WTC11 (cell line): ENCODE measurements at regions not wholly inside any gene's neighbourhood (a gene's known extent, or its start where the extent isn't known, plus 50 kb on each side); places are given as distances from the start of the nearest gene placed in this dataset.

Experiments used
- ATAC-seq: fragments of 200-7000 bp; cut with Tn5 transposase; 2 replicates; pipeline ENCODE4 v1.10.0; 2021; ENCODE audit warnings: mild to moderate bottlenecking, moderate library complexity
- CTCF ChIA-PET: fragments of 300-600 bp; sonication (Branson Sonifier 250); formaldehyde crosslinking; loops from one replicate; lab custom pipeline; 2021; ENCODE audit warnings: antibody characterized with exemption; lab: Charles Lee
- POLR2A ChIA-PET: fragments of 350-600 bp; sonication (Branson Sonifier 250); formaldehyde crosslinking; loops from one replicate; lab custom pipeline; 2021; ENCODE audit warnings: antibody characterized with exemption; lab: Charles Lee
- DNase-seq: peaks from one replicate; pipeline ENCODE4 v3.0.0; 2021; ENCODE audit warnings: low spot score
- H3K27ac Mint-ChIP-seq: 2 replicates; pipeline ENCODE4 v1.8.0; 2021; ENCODE audit warnings: mixed read lengths
- H3K27me3 Mint-ChIP-seq: 2 replicates; pipeline ENCODE4 v1.8.0; 2021; ENCODE audit warnings: low read depth, mild to moderate bottlenecking, moderate library complexity, mixed read lengths
- H3K36me3 Mint-ChIP-seq: 2 replicates; pipeline ENCODE4 v1.8.0; 2021; ENCODE audit warnings: mixed read lengths
- H3K4me1 Mint-ChIP-seq: 2 replicates; pipeline ENCODE4 v1.8.0; 2022; ENCODE audit warnings: mixed read lengths
- H3K4me3 Mint-ChIP-seq: 2 replicates; pipeline ENCODE4 v1.8.0; 2021; ENCODE audit warnings: mild to moderate bottlenecking, moderate library complexity, mixed read lengths
- H3K9me3 Mint-ChIP-seq: 2 replicates; pipeline ENCODE4 v1.8.0; 2021; ENCODE audit warnings: mixed read lengths
- CDX4 ChIP-seq: fragments of 250-450 bp; sonication (Bioruptor Pico); IDR thresholded peaks from 2 replicates; pipeline ENCODE4 v1.9.0; 2021; ENCODE audit warnings: moderate library complexity, mild to moderate bottlenecking, inconsistent platforms, borderline replicate concordance
- CREM ChIP-seq: sonication (generic); formaldehyde crosslinking; IDR thresholded peaks from 2 replicates; pipeline ENCODE4 v1.8.1; 2022; ENCODE audit warnings: mild to moderate bottlenecking, missing genetic modification reagents, moderate library complexity
- E2F1 ChIP-seq: sonication (generic); formaldehyde crosslinking; IDR thresholded peaks from 2 replicates; pipeline ENCODE4 v1.8.0; 2022; ENCODE audit warnings: mild to moderate bottlenecking, missing genetic modification reagents
- EMX1 ChIP-seq: fragments of 250-450 bp; sonication (Bioruptor Pico); IDR thresholded peaks from 2 replicates; pipeline ENCODE4 v1.8.0; 2021; ENCODE audit warnings: mild to moderate bottlenecking
- ETV6 ChIP-seq: sonication (generic); formaldehyde crosslinking; IDR thresholded peaks from 2 replicates; pipeline ENCODE4 v1.8.1; 2022; ENCODE audit warnings: mild to moderate bottlenecking, missing genetic modification reagents
- FOXP1 ChIP-seq: sonication (generic); formaldehyde crosslinking; IDR thresholded peaks from 2 replicates; pipeline ENCODE4 v1.8.0; 2022; ENCODE audit warnings: missing genetic modification reagents, mild to moderate bottlenecking, moderate library complexity, borderline replicate concordance
- IRF1 ChIP-seq: sonication (generic); formaldehyde crosslinking; IDR thresholded peaks from 2 replicates; pipeline ENCODE4 v1.8.0; 2023; ENCODE audit warnings: missing genetic modification reagents
- KAT7 ChIP-seq: sonication (generic); formaldehyde crosslinking; IDR thresholded peaks from 2 replicates; pipeline ENCODE4 v1.8.1; 2023; ENCODE audit warnings: missing genetic modification reagents, mild to moderate bottlenecking, borderline replicate concordance
- NFYB ChIP-seq: sonication (generic); formaldehyde crosslinking; conservative IDR thresholded peaks from 2 replicates; pipeline ENCODE4 v1.8.0; 2022; ENCODE audit warnings: low read depth, missing genetic modification reagents
- NR1H2 ChIP-seq: sonication (generic); formaldehyde crosslinking; IDR thresholded peaks from 2 replicates; pipeline ENCODE4 v1.9.0; 2021; ENCODE audit warnings: mild to moderate bottlenecking, moderate library complexity, missing genetic modification reagents
- OVOL2 ChIP-seq: fragments of 250-450 bp; sonication (Bioruptor Pico); IDR thresholded peaks from 2 replicates; pipeline ENCODE4 v1.9.0; 2021; ENCODE audit warnings: mild to moderate bottlenecking, borderline replicate concordance
- PRDM15 ChIP-seq: sonication (generic); formaldehyde crosslinking; IDR thresholded peaks from 2 replicates; pipeline ENCODE4 v1.8.0; 2022; ENCODE audit warnings: missing genetic modification reagents
- PRRX2 ChIP-seq: fragments of 250-450 bp; sonication (Bioruptor Pico); IDR thresholded peaks from 2 replicates; pipeline ENCODE4 v1.8.0; 2021; ENCODE audit warnings: mild to moderate bottlenecking
- RORB ChIP-seq: fragments of 250-450 bp; sonication (Bioruptor Pico); IDR thresholded peaks from 2 replicates; pipeline ENCODE4 v1.9.0; 2021; ENCODE audit warnings: mild to moderate bottlenecking
- TEAD1 ChIP-seq: sonication (generic); formaldehyde crosslinking; IDR thresholded peaks from 2 replicates; pipeline ENCODE4 v1.8.0; 2022; ENCODE audit warnings: mild to moderate bottlenecking, missing genetic modification reagents
- TP53 ChIP-seq: sonication (generic); formaldehyde crosslinking; IDR thresholded peaks from 2 replicates; pipeline ENCODE4 v1.8.1; 2023; ENCODE audit warnings: mild to moderate bottlenecking, missing genetic modification reagents
- ZBTB21 ChIP-seq: sonication (generic); formaldehyde crosslinking; IDR thresholded peaks from 2 replicates; pipeline ENCODE4 v1.8.1; 2023; ENCODE audit warnings: mild to moderate bottlenecking, missing genetic modification reagents, borderline replicate concordance
- ZBTB43 ChIP-seq: sonication (generic); formaldehyde crosslinking; IDR thresholded peaks from 2 replicates; pipeline ENCODE4 v1.8.1; 2023; ENCODE audit warnings: mild to moderate bottlenecking, missing genetic modification reagents
- ZNF121 ChIP-seq: sonication (generic); formaldehyde crosslinking; IDR thresholded peaks from 2 replicates; pipeline ENCODE4 v1.8.0; 2023; ENCODE audit warnings: missing genetic modification reagents
- ZNF423 ChIP-seq: fragments of 250-450 bp; sonication (Bioruptor Pico); IDR thresholded peaks from 2 replicates; pipeline ENCODE4 v2.1.2; 2022; ENCODE audit warnings: mild to moderate bottlenecking, moderate library complexity
- ZNF532 ChIP-seq: fragments of 250-450 bp; sonication (Bioruptor Pico); IDR thresholded peaks from 2 replicates; pipeline ENCODE4 v1.9.0; 2021; ENCODE audit warnings: mild to moderate bottlenecking, borderline replicate concordance
- ZNF671 ChIP-seq: fragments of 250-450 bp; sonication (Bioruptor Pico); IDR thresholded peaks from 2 replicates; pipeline ENCODE4 v1.8.0; 2021; ENCODE audit warnings: mild to moderate bottlenecking
- ZSCAN18 ChIP-seq: fragments of 250-450 bp; sonication (Bioruptor Pico); IDR thresholded peaks from 2 replicates; pipeline ENCODE4 v2.1.2; 2022; ENCODE audit warnings: mild to moderate bottlenecking, moderate library complexity

- Mint-ChIP-seq H3K27ac (no peak overlapping the region; the same call in 1 of the 2 replicates), H3K4me3 (no peak overlapping the region), H3K9me3 (no peaks in the 10 kb centered on the region), H3K27me3 (peaks cover 6% of the 10 kb centered on the region), H3K36me3 (no peaks in the 10 kb centered on the region), H3K4me1 (no peaks in the 10 kb centered on the region)
- ChIA-PET POLR2A (no interaction called here), CTCF (no interaction called here)
- ATAC-seq (no peak), DNase-seq (no peak)
- no peak for TF ChIP-seq ZBTB43 (CRISPR knock-in tag)
- TF ChIP-seq ETV6 (CRISPR knock-in tag) = no peak
- TF ChIP-seq FOXP1 = no peak
- no peak for TF ChIP-seq ZSCAN18
- no peak for TF ChIP-seq NFYB (CRISPR knock-in tag)
- no peak for TF ChIP-seq ZNF671 (CRISPR knock-in tag)
- no peak for TF ChIP-seq ZNF532
- TF ChIP-seq ZBTB21 (CRISPR knock-in tag) = no peak
- no peak for TF ChIP-seq ZNF423 (CRISPR knock-in tag)
- no peak for TF ChIP-seq CREM
- TF ChIP-seq RORB (CRISPR knock-in tag) = no peak
- TF ChIP-seq TP53 (CRISPR knock-in tag) = no peak
- TF ChIP-seq KAT7 (CRISPR knock-in tag) = no peak
- TF ChIP-seq EMX1 (CRISPR knock-in tag) = no peak
- no peak for TF ChIP-seq CDX4 (CRISPR knock-in tag)
- no peak for TF ChIP-seq PRRX2
- no peak for TF ChIP-seq IRF1
- TF ChIP-seq TEAD1 (CRISPR knock-in tag) = no peak
- TF ChIP-seq ZNF121 (CRISPR knock-in tag) = no peak
- no peak for TF ChIP-seq NR1H2 (CRISPR knock-in tag)
Observed at GRCh38 chr12:114136631-114137030, 170.5 kb upstream of the RBM19 start.

GRCh38 chr12:114134922-114135321 is 168.8 kb upstream of the RBM19 start:
- Mint-ChIP-seq H3K27ac (no peak overlapping the region), H3K4me1 (no peaks in the 10 kb centered on the region), H3K27me3 (peaks cover 6% of the 10 kb centered on the region), H3K36me3 (no peaks in the 10 kb centered on the region), H3K4me3 (no peak overlapping the region), H3K9me3 (no peaks in the 10 kb centered on the region)
- CTCF ChIA-PET = interaction anchor here (0.8 to 1.3 kb wide), 2 partner anchors 154 to 374 kb away, joined by 3 read pairs; no protein-coding TSS in a partner anchor
- DNase-seq (no peak), ATAC-seq (no peak)
- POLR2A ChIA-PET = no interaction called here
- no peak for TF ChIP-seq E2F1 (CRISPR knock-in tag)
- no peak for TF ChIP-seq RORB (CRISPR knock-in tag)
- no peak for TF ChIP-seq PRDM15 (CRISPR knock-in tag)
- TF ChIP-seq OVOL2 (CRISPR knock-in tag) = no peak
- TF ChIP-seq PRRX2 = no peak
